Adrenal gland (tissue), 9 donors: ENCODE measurements at regions not wholly inside any gene's neighbourhood (a gene's known extent, or its start where the extent isn't known, plus 50 kb on each side); places are given as distances from the start of the nearest gene placed in this dataset.

Experiments
- DNase-seq, 7 donors: peaks; one replicate each; pipeline ENCODE4 v3.0.0-alpha.2; 2019 to 2020
- H3K27ac ChIP-seq, 5 donors: fragments of 200-600 bp; sonication (generic) in 4 of 5; 1 replicate in 3 of 5; 2 replicates in 2 of 5; pipeline versions ENCODE4 v1.5.1 to v1.8.0; 2016 to 2020; ENCODE audit warnings: mild to moderate bottlenecking in 1 of 5
- H3K27me3 ChIP-seq: fragments of 200-600 bp; 2 replicates; pipeline ENCODE4 v1.8.0; 2021
- H3K36me3 ChIP-seq, 2 donors: fragments of 200-600 bp; replicated peaks in 1 of 2; 1 replicate in 1 of 2; 2 replicates in 1 of 2; pipeline versions ENCODE4 v1.5.1 to v1.8.0; 2018 to 2022
- H3K4me1 ChIP-seq, 2 donors: fragments of 200-600 bp; replicated peaks in 1 of 2; 1 replicate in 1 of 2; 2 replicates in 1 of 2; pipeline versions ENCODE4 v1.5.1 to v1.8.0; 2018 to 2021
- H3K4me3 ChIP-seq, 4 donors: fragments of 200-600 bp; sonication (generic) in 3 of 4; one replicate each; pipeline ENCODE4 v1.5.1; 2016 to 2018
- H3K9me3 ChIP-seq, 3 donors: fragments of 200-600 bp; sonication (generic) in 1 of 3; replicated peaks in 1 of 3; 1 replicate in 2 of 3; 2 replicates in 1 of 3; pipeline versions ENCODE4 v1.5.1 to v1.8.0; 2016 to 2021
- CTCF ChIP-seq, 6 experiments: fragments of 450-650 bp in 4 of 6; fragments of 200-600 bp in 2 of 6; sonication (generic) in 1 of 6; IDR thresholded peaks; 1 replicate in 5 of 6; 2 replicates in 1 of 6; pipeline versions ENCODE4 v1.5.1 to v1.8.0; 2016 to 2021; ENCODE audit warnings: antibody characterized with exemption in 6 of 6, mild to moderate bottlenecking in 2 of 6, moderate library complexity in 1 of 6
- POLR2A ChIP-seq, 2 donors: fragments of 450-650 bp; IDR thresholded peaks; one replicate each; pipeline ENCODE4 v1.6.1; 2017; ENCODE audit warnings: antibody characterized with exemption in 2 of 2, mild to moderate bottlenecking in 2 of 2, moderate library complexity in 1 of 2
- WGBS, 4 donors: extraction: QIAGEN DNeasy Blood & Tissue Kit in 2 of 4; methylation state at CpG; one replicate each; pipeline versions ENCODE4 v1.1.5 to v1.1.7; 2013 to 2017; 5-methylcytosine and 5-hydroxymethylcytosine counted together
- intact Hi-C, 2 donors: fragments of 100-400 bp; cut with DNase I; formaldehyde crosslinking; loops; one replicate each; pipeline versions ENCODE4 v1.14.1 to v1.15.0; 2022 to 2023
- donor health status: healthy with polysubstance abuse.
- donor health status: Bipolar disorder and iron deficiency.
- donor health status: DM: yes; HTN: yes; CAD: no.
- donor health status: DM: no; HTN: no; CAD: no.
- donor health status: DM: no; HTN: no; CAD: no.

- no peak for TF ChIP-seq CTCF (IDR thresholded peaks at IDR 0.05)
- TF ChIP-seq POLR2A (IDR thresholded peaks at IDR 0.05) = no peak
- Histone ChIP-seq H3K27ac (no peak overlapping the region), H3K36me3 (no peaks in the 10 kb centered on the region), H3K4me1 (no peaks in the 10 kb centered on the region), H3K4me3 (no peak overlapping the region), H3K9me3 (no peaks in the 10 kb centered on the region), H3K27me3 (no peaks in the 10 kb centered on the region)
- no peak for DNase-seq
- intact Hi-C loops = no loop called here
- WGBS, 4 donors = 86 to 95% (median 88%) methylated on average over 8 of the region's 8 CpGs
Measured at GRCh38 chr6:15023448-15023847, 222.4 kb upstream of the JARID2 start.

GRCh38 chr6:15025446-15025845, 220.4 kb upstream of the JARID2 start:
- no peak for TF ChIP-seq CTCF (IDR thresholded peaks at IDR 0.05)
- TF ChIP-seq POLR2A (IDR thresholded peaks at IDR 0.05) = no peak
- intact Hi-C loops = no loop called here
- Histone ChIP-seq H3K36me3 (no peaks in the 10 kb centered on the region), H3K4me3 (no peak overlapping the region), H3K9me3 (no peaks in the 10 kb centered on the region), H3K27ac (no peak overlapping the region), H3K4me1 (no peaks in the 10 kb centered on the region), H3K27me3 (no peaks in the 10 kb centered on the region)
- DNase-seq = no peak
- 72 to 93% (median 87%) methylated on average over 3 of the region's 3 CpGs for WGBS, 4 donors

GRCh38 chr6:15026832-15027231, 219.0 kb upstream of the JARID2 start:
- whole genome bisulfite sequencing, 4 donors = 56 to 71% (median 68%) methylated on average over 6 of the region's 6 CpGs
- TF ChIP-seq POLR2A (IDR thresholded peaks at IDR 0.05) (no peak), CTCF (IDR thresholded peaks at IDR 0.05) (no peak)
- intact Hi-C loops = no loop called here
- H3K27ac ChIP-seq = no peak overlapping the region
- H3K4me1 ChIP-seq = no peaks in the 10 kb centered on the region
- no peaks in the 10 kb centered on the region for H3K27me3 ChIP-seq
- H3K4me3 ChIP-seq = no peak overlapping the region
- no peaks in the 10 kb centered on the region for H3K9me3 ChIP-seq
- no peak for DNase-seq
- no peaks in the 10 kb centered on the region for H3K36me3 ChIP-seq

DNA sequence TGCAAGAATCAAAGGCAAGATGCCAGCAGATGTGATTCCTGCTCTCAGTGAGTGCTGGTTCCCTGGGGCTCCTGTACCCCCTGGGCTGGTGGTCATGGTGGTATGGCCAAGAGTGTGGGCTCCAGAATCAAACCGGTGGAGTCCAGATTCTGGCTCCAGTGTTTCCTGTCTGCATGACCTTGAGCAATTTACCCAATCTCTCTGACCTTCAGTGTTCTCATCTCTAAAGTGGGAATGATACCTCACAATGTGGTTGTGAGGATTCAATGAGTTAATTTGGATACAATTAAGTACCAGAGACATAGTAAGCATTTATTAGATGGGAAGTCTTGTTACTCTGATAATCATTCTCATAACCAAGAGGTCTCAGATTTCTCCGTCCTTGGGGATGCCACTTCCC, 218.4 kb upstream of the JARID2 start:
- intact Hi-C loops = no loop called here
- 83 to 90% (median 87%) methylated on average over 2 of the region's 2 CpGs for WGBS, 4 donors
- Histone ChIP-seq H3K4me3 (no peak overlapping the region), H3K27ac (no peak overlapping the region), H3K9me3 (no peaks in the 10 kb centered on the region), H3K36me3 (no peaks in the 10 kb centered on the region), H3K27me3 (no peaks in the 10 kb centered on the region), H3K4me1 (no peaks in the 10 kb centered on the region)
- DNase-seq = no peak
- TF ChIP-seq CTCF (IDR thresholded peaks at IDR 0.05) (no peak), POLR2A (IDR thresholded peaks at IDR 0.05) (no peak)
